Activated B cell treated with CpG ODN at 0.5 μM for 24 hours (primary cell): ENCODE measurements at regions not wholly inside any gene's neighbourhood (a gene's known extent, or its start where the extent isn't known, plus 50 kb on each side); places are given as distances from the start of the nearest gene placed in this dataset.
"Not testable (repeated sequence)": the region's sequence is repeated elsewhere in the genome, so short reads cannot be mapped to it uniquely, and the experiment has no call there.

Source experiments
- ATAC-seq: fragments of 200-7000 bp; cut with Tn5 transposase; one replicate; pipeline ENCODE4 v1.10.0; 2021; ENCODE audit warnings: low read depth, mild to moderate bottlenecking, moderate library complexity
- CTCF ChIA-PET: fragments of 350-600 bp; sonication (Branson Sonifier 250); formaldehyde crosslinking; loops from one replicate; lab custom pipeline; 2021; ENCODE audit warnings: antibody characterized with exemption; lab: Charles Lee
- POLR2A ChIA-PET: fragments of 350-600 bp; sonication (Branson Sonifier 250); formaldehyde crosslinking; loops from one replicate; lab custom pipeline; 2021; ENCODE audit warnings: antibody characterized with exemption; lab: Charles Lee
- DNase-seq: peaks from one replicate; pipeline ENCODE4 v3.0.0; 2022
- H3K27ac Mint-ChIP-seq: one replicate; pipeline ENCODE4 v1.8.0; 2020; ENCODE audit warnings: mixed read lengths
- H3K27me3 Mint-ChIP-seq: one replicate; pipeline ENCODE4 v1.8.0; 2021; ENCODE audit warnings: mixed read lengths
- H3K36me3 Mint-ChIP-seq: one replicate; pipeline ENCODE4 v1.8.0; 2021; ENCODE audit warnings: low read depth, mixed read lengths
- H3K4me1 Mint-ChIP-seq: one replicate; pipeline ENCODE4 v1.8.0; 2021; ENCODE audit warnings: mixed read lengths
- H3K4me3 Mint-ChIP-seq: one replicate; pipeline ENCODE4 v1.8.0; 2020; ENCODE audit warnings: mild to moderate bottlenecking, mixed read lengths
- H3K9me3 Mint-ChIP-seq: one replicate; pipeline ENCODE4 v1.8.0; 2020; ENCODE audit warnings: mixed read lengths
- CTCF ChIP-seq: fragments of 200-600 bp; IDR thresholded peaks from one replicate; pipeline ENCODE4 v1.8.0; 2022; ENCODE audit warnings: antibody characterized with exemption, mild to moderate bottlenecking
- intact Hi-C: fragments of 100-400 bp; cut with micrococcal nuclease; formaldehyde crosslinking; loops from one replicate; pipeline ENCODE4 v1.15.1; 2024

GRCh38 chr5:114146398-114146797, 215.5 kb upstream of the KCNN2 start:
- H3K27me3 Mint-ChIP-seq, result no peaks in the 10 kb centered on the region
- DNase-seq (no peak), ATAC-seq (no peak)
- no peak overlapping the region for H3K4me3 Mint-ChIP-seq
- CTCF ChIA-PET, result no interaction called here
- no peaks in the 10 kb centered on the region for H3K4me1 Mint-ChIP-seq
- no peaks in the 10 kb centered on the region for H3K36me3 Mint-ChIP-seq
- intact Hi-C loops, result no loop called here
- peaks cover 21% of the 10 kb centered on the region for H3K9me3 Mint-ChIP-seq
- no peak overlapping the region for H3K27ac Mint-ChIP-seq
- POLR2A ChIA-PET, result no interaction called here
- no peak for TF ChIP-seq CTCF

- ChIA-PET CTCF (no interaction called here), POLR2A (no interaction called here)
- no peak for TF ChIP-seq CTCF
- Mint-ChIP-seq H3K27ac (no peak overlapping the region), H3K4me3 (no peak overlapping the region), H3K4me1 (no peaks in the 10 kb centered on the region), H3K9me3 (peaks cover 19% of the 10 kb centered on the region), H3K36me3 (no peaks in the 10 kb centered on the region), H3K27me3 (no peaks in the 10 kb centered on the region)
- DNase-seq, result no peak
- intact Hi-C loops, result no loop called here
- ATAC-seq, result no peak
Observed at GRCh38 chr5:114148253-114148652, 213.6 kb upstream of the KCNN2 start.

GRCh38 chr5:114148728-114149127, 213.1 kb upstream of the KCNN2 start:
- ATAC-seq, DNase-seq, POLR2A ChIA-PET, H3K36me3 Mint-ChIP-seq, intact Hi-C loops, H3K27me3 Mint-ChIP-seq, H3K27ac Mint-ChIP-seq, H3K4me1 Mint-ChIP-seq, CTCF ChIA-PET, H3K4me3 Mint-ChIP-seq: not testable (repeated sequence)
- peaks cover 19% of the 10 kb centered on the region for H3K9me3 Mint-ChIP-seq

GRCh38 chr5:114152656-114153360, 209.1 kb upstream of the KCNN2 start:
- ATAC-seq (no peak), DNase-seq (no peak)
- Mint-ChIP-seq H3K36me3 (no peaks in the 10 kb centered on the region), H3K9me3 (peaks cover 27% of the 10 kb centered on the region), H3K4me1 (no peaks in the 10 kb centered on the region), H3K4me3 (no peak overlapping the region), H3K27ac (no peak overlapping the region), H3K27me3 (no peaks in the 10 kb centered on the region)
- intact Hi-C loops, result no loop called here
- POLR2A ChIA-PET, result no interaction called here
- no peak for TF ChIP-seq CTCF
- CTCF ChIA-PET, result no interaction called here

- ATAC-seq, result no peak
- Mint-ChIP-seq H3K4me3 (no peak overlapping the region), H3K27ac (no peak overlapping the region), H3K9me3 (peaks cover 25% of the 10 kb centered on the region), H3K36me3 (no peaks in the 10 kb centered on the region), H3K27me3 (no peaks in the 10 kb centered on the region), H3K4me1 (no peaks in the 10 kb centered on the region)
- no peak for DNase-seq
- no peak for TF ChIP-seq CTCF
- intact Hi-C loops, result no loop called here
- CTCF ChIA-PET, result no interaction called here
- POLR2A ChIA-PET, result no interaction called here
Observed at GRCh38 chr5:114153392-114153791, 208.5 kb upstream of the KCNN2 start.

- Mint-ChIP-seq H3K36me3 (no peaks in the 10 kb centered on the region), H3K4me3 (no peak overlapping the region), H3K9me3 (peaks cover 21% of the 10 kb centered on the region), H3K27ac (no peak overlapping the region), H3K4me1 (no peaks in the 10 kb centered on the region), H3K27me3 (no peaks in the 10 kb centered on the region)
- CTCF ChIA-PET, result no interaction called here
- ATAC-seq (no peak), DNase-seq (no peak)
- POLR2A ChIA-PET, result no interaction called here
- intact Hi-C loops, result no loop called here
- no peak for TF ChIP-seq CTCF
Observed at GRCh38 chr5:114153833-114154232, 208.0 kb upstream of the KCNN2 start.
